H1 (cell line): ENCODE measurements at regions not wholly inside any gene's neighbourhood (a gene's known extent, or its start where the extent isn't known, plus 50 kb on each side); places are given as distances from the start of the nearest gene placed in this dataset.

Experiments
- CTCF ChIA-PET: fragments of 300-600 bp; sonication (Branson Sonifier 250); formaldehyde crosslinking; loops from one replicate; lab custom pipeline; 2021; ENCODE audit not compliant: partially characterized antibody; lab: Charles Lee
- POLR2A ChIA-PET: fragments of 300-600 bp; sonication (Branson Sonifier 250); formaldehyde crosslinking; loops from one replicate; lab custom pipeline; 2021; ENCODE audit warnings: inconsistent platforms; ENCODE audit not compliant: partially characterized antibody; lab: Charles Lee
- DNase-seq, 2 experiments: peaks; one replicate each; pipeline versions ENCODE4 v3.0.0 to v3.0.0-alpha.2; 2010 to 2022; ENCODE audit warnings: low spot score in 2 of 2, low read depth in 1 of 2, mixed read lengths in 1 of 2
- FAIRE-seq: peaks from 2 replicates; lab custom pipeline; 2011; peaks lifted over from hg19 to GRCh38; lab: Jason Lieb, UNC
- H2AFZ ChIP-seq: 2 replicates; pipeline ENCODE4 v1.8.1; 2012; ENCODE audit warnings: low read length, inconsistent platforms
- H2AK5ac ChIP-seq: 2 replicates; pipeline ENCODE4 v1.6.1; 2013; ENCODE audit warnings: low read depth, low read length
- H2BK120ac ChIP-seq: replicated peaks from 2 replicates; pipeline ENCODE3; 2013; ENCODE audit warnings: low read depth, low read length, inconsistent platforms
- H2BK12ac ChIP-seq: 2 replicates; pipeline ENCODE4 v1.6.1; 2013; ENCODE audit warnings: low read depth, low read length
- H2BK15ac ChIP-seq: 2 replicates; pipeline ENCODE4 v1.6.1; 2013; ENCODE audit warnings: low read length
- H2BK20ac ChIP-seq: 2 replicates; pipeline ENCODE4 v1.6.1; 2013; ENCODE audit warnings: low read length
- H2BK5ac ChIP-seq: 2 replicates; pipeline ENCODE4 v1.6.1; 2013; ENCODE audit warnings: low read depth, low read length
- H3K14ac ChIP-seq: 2 replicates; pipeline ENCODE4 v1.6.1; 2013; ENCODE audit warnings: inconsistent platforms; ENCODE audit not compliant: insufficient read length
- H3K18ac ChIP-seq: 2 replicates; pipeline ENCODE4 v1.6.1; 2013; ENCODE audit warnings: low read length; ENCODE audit errors: extremely low read depth
- H3K23ac ChIP-seq: 2 replicates; pipeline ENCODE4 v1.6.1; 2013; ENCODE audit warnings: inconsistent platforms; ENCODE audit not compliant: insufficient read length
- H3K23me2 ChIP-seq: 2 replicates; pipeline ENCODE4 v1.6.1; 2013; ENCODE audit warnings: low read depth, low read length
- H3K27ac ChIP-seq: 2 replicates; pipeline ENCODE4 v1.6.1; 2011; ENCODE audit warnings: low read depth, low read length, inconsistent platforms
- H3K27me3 ChIP-seq, 4 experiments: replicated peaks in 1 of 4; 1 replicate in 1 of 4; 2 replicates in 3 of 4; pipeline versions ENCODE4 v1.6.1 to v1.8.1; 2011 to 2013; ENCODE audit warnings: low read length in 3 of 4, mild to moderate bottlenecking in 3 of 4, inconsistent platforms in 2 of 4, mixed read lengths in 2 of 4, moderate library complexity in 1 of 4; ENCODE audit not compliant: control insufficient read depth in 3 of 4, insufficient read depth in 3 of 4; ENCODE audit errors: extremely low read depth in 1 of 4
- H3K36me3 ChIP-seq, 4 experiments: 2 replicates each; pipeline versions ENCODE4 v1.6.1 to v1.8.1; 2011 to 2013; ENCODE audit warnings: mild to moderate bottlenecking in 4 of 4, low read length in 3 of 4, moderate library complexity in 2 of 4, control low read depth in 1 of 4, inconsistent platforms in 1 of 4; ENCODE audit not compliant: insufficient read depth in 4 of 4, control insufficient read depth in 2 of 4
- H3K4ac ChIP-seq: replicated peaks from 2 replicates; pipeline ENCODE3; 2013; ENCODE audit warnings: low read length, low read depth, mixed read lengths, inconsistent platforms; ENCODE audit not compliant: insufficient read length
- H3K4me1 ChIP-seq, 4 experiments: replicated peaks in 1 of 4; 1 replicate in 1 of 4; 2 replicates in 3 of 4; pipeline versions ENCODE4 v1.6.1 to v1.8.1; 2011 to 2013; ENCODE audit warnings: low read length in 3 of 4, inconsistent platforms in 2 of 4, mixed read lengths in 1 of 4; ENCODE audit not compliant: insufficient read depth in 4 of 4, control insufficient read depth in 3 of 4
- H3K4me2 ChIP-seq, 2 experiments: 2 replicates each; pipeline versions ENCODE4 v1.6.1 to v1.8.1; 2011 to 2013; ENCODE audit warnings: low read depth in 2 of 2, low read length in 2 of 2, control low read depth in 1 of 2, inconsistent platforms in 1 of 2, mild to moderate bottlenecking in 1 of 2; ENCODE audit not compliant: insufficient read depth in 1 of 2
- H3K4me3 ChIP-seq, 4 experiments: fragments of 200-600, 300-600 bp in 1 of 4; sonication (generic), shearing (Covaris generic), sonication (Bioruptor Twin) in 1 of 4; 2 replicates each; pipeline versions ENCODE4 v1.5.1 to v1.8.1; 2011 to 2016; ENCODE audit warnings: low read length in 4 of 4, low read depth in 3 of 4, control low read depth in 2 of 4, inconsistent platforms in 2 of 4, mild to moderate bottlenecking in 2 of 4, mixed read lengths in 1 of 4, moderate library complexity in 1 of 4; ENCODE audit not compliant: insufficient read depth in 2 of 4; ENCODE audit errors: extremely low read depth in 1 of 4
- H3K56ac ChIP-seq: replicated peaks from 2 replicates; pipeline ENCODE3; 2013; ENCODE audit warnings: low read depth, mild to moderate bottlenecking, mixed read lengths, low read length, inconsistent platforms; ENCODE audit not compliant: insufficient read length
- H3K79me1 ChIP-seq: 2 replicates; pipeline ENCODE4 v1.6.1; 2013; ENCODE audit warnings: low read depth, low read length, control low read depth
- H3K79me2 ChIP-seq, 2 experiments: 2 replicates each; pipeline versions ENCODE4 v1.6.1 to v1.8.1; 2012 to 2013; ENCODE audit warnings: low read length in 2 of 2, mild to moderate bottlenecking in 2 of 2, inconsistent platforms in 1 of 2; ENCODE audit not compliant: insufficient read depth in 2 of 2, control insufficient read depth in 1 of 2
- H3K9ac ChIP-seq, 4 experiments: replicated peaks in 1 of 4; 1 replicate in 1 of 4; 2 replicates in 3 of 4; pipeline versions ENCODE4 v1.6.1 to v1.8.1; 2011 to 2013; ENCODE audit warnings: low read depth in 3 of 4, low read length in 3 of 4, control low read depth in 2 of 4, mild to moderate bottlenecking in 2 of 4, moderate library complexity in 2 of 4, inconsistent platforms in 1 of 4; ENCODE audit errors: extremely low read depth in 1 of 4
- H3K9me3 ChIP-seq, 2 experiments: 2 replicates each; pipeline versions ENCODE4 v1.6.1 to v1.8.1; 2012 to 2013; ENCODE audit warnings: mild to moderate bottlenecking in 2 of 2, moderate library complexity in 2 of 2, control low read depth in 1 of 2, inconsistent platforms in 1 of 2, low read depth in 1 of 2, low read length in 1 of 2, mixed read lengths in 1 of 2; ENCODE audit not compliant: insufficient read depth in 2 of 2
- H4K20me1 ChIP-seq, 2 experiments: replicated peaks in 1 of 2; 2 replicates each; pipeline versions ENCODE3 to v1.8.1; 2011 to 2013; ENCODE audit warnings: inconsistent platforms in 2 of 2, low read length in 2 of 2, mild to moderate bottlenecking in 1 of 2; ENCODE audit not compliant: insufficient read depth in 2 of 2, control insufficient read depth in 1 of 2
- H4K5ac ChIP-seq: 2 replicates; pipeline ENCODE4 v1.6.1; 2013; ENCODE audit warnings: low read length, low read depth, mixed read lengths, inconsistent platforms; ENCODE audit not compliant: insufficient read length
- H4K8ac ChIP-seq: 2 replicates; pipeline ENCODE4 v1.8.0; 2013; ENCODE audit warnings: mild to moderate bottlenecking, moderate library complexity, low read length, inconsistent platforms; ENCODE audit not compliant: insufficient read depth; ENCODE audit errors: extremely low read depth
- H4K91ac ChIP-seq: replicated peaks from 2 replicates; pipeline ENCODE3; 2013; ENCODE audit warnings: low read length, mixed read lengths, inconsistent platforms; ENCODE audit not compliant: insufficient read length
- RBBP5 ChIP-seq: IDR thresholded peaks from 2 replicates; pipeline ENCODE4 v1.7.1; 2012; ENCODE audit warnings: low read depth, mild to moderate bottlenecking, inconsistent platforms, low read length, moderate library complexity, borderline replicate concordance
- WGBS, 2 experiments: shearing (Covaris generic) in 1 of 2; methylation state at CpG; one replicate each; pipeline versions ENCODE4 v1.1.6 to v1.1.7; 2013 to 2015; ENCODE audit warnings: low lambda C conversion rate in 2 of 2, mixed read lengths in 2 of 2, inconsistent platforms in 1 of 2, low coverage in 1 of 2, missing lambda C conversion rate in 1 of 2; ENCODE audit not compliant: insufficient replicate concordance in 2 of 2, insufficient coverage in 1 of 2, insufficient read length in 1 of 2; ENCODE audit errors: extremely low coverage in 1 of 2, missing lambda C conversion rate in 1 of 2; 5-methylcytosine and 5-hydroxymethylcytosine counted together

DNA sequence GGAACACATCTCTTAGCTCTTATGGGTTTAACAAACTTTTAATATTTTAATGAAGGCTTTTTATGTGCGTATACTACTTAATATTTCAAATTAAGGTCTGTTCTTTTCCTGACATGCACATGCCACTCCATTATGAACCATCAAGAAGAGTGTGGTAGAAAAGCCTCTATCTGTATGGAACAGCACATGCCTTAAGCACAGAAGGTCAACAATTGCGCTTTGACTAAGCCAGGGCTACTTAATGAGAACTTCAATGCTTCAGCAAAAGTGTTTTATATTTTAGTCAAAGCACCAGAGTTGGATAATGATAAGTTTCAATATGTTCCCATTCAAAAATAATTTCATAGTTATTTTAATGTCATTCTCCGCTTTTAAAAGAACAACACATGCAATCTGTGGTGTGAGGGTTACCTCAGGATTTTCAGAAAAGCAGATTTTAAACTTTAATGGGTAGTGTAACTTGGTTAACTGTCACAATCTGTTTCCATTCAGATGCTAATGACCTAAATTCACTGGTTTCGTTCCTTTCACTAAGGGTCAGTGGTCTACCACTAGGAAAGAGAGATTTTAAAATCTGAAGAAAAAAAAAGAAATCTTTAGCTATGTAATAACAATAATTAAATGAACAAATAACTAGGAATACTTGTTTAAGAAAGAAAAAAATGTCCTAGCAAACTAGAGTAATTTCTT lies 193.4 kb upstream of the NOVA1 start:
- H3K36me3 ChIP-seq = no peaks in the 10 kb centered on the region
- peak overlapping the region; percentile 61 for H4K5ac ChIP-seq
- H3K4me2 ChIP-seq = peak overlapping the region; percentile 16 to 39; a peak in 2 of 4 replicates
- H3K23ac ChIP-seq = no peak overlapping the region
- no peak overlapping the region for H3K27ac ChIP-seq
- H3K23me2 ChIP-seq = no peaks in the 10 kb centered on the region
- DNase-seq (no peak), FAIRE-seq (no peak)
- no peaks in the 10 kb centered on the region for H3K79me2 ChIP-seq
- CTCF ChIA-PET = interaction anchor here (0.9 kb wide), 1 partner anchor 9 kb away, joined by 4 read pairs; no protein-coding TSS in a partner anchor
- peak overlapping the region in 1 of 4 experiments; percentile 13; a peak in 1 of 8 replicates for H3K4me3 ChIP-seq
- H2BK20ac ChIP-seq = no peak overlapping the region
- H4K8ac ChIP-seq = no peak overlapping the region
- no peaks in the 10 kb centered on the region for H3K27me3 ChIP-seq
- H3K18ac ChIP-seq = no peak overlapping the region
- no peak overlapping the region for H2BK5ac ChIP-seq
- H4K20me1 ChIP-seq = no peaks in the 10 kb centered on the region
- no peak overlapping the region for H4K91ac ChIP-seq
- no peak overlapping the region for H2BK15ac ChIP-seq
- H3K9ac ChIP-seq = no peak overlapping the region
- no peaks in the 10 kb centered on the region for H3K79me1 ChIP-seq
- no peak overlapping the region for H3K4ac ChIP-seq
- no peak overlapping the region for H3K14ac ChIP-seq
- 49% methylated on average over 4 of the region's 4 CpGs; no CpG with 5 or more reads in 1 of the 2 experiments for WGBS, 2 experiments
- H2AFZ ChIP-seq = no peak overlapping the region
- H2BK12ac ChIP-seq = no peak overlapping the region
- H2BK120ac ChIP-seq = no peak overlapping the region
- no peak overlapping the region for H3K56ac ChIP-seq
- POLR2A ChIA-PET = no interaction called here
- no peak overlapping the region for H2AK5ac ChIP-seq
- peaks cover 0 to 11% (median 2%) of the 10 kb centered on the region in 4 experiments; a peak in 4 of 7 replicates for H3K4me1 ChIP-seq
- no peaks in the 10 kb centered on the region for H3K9me3 ChIP-seq
- no peak for TF ChIP-seq RBBP5
